HG02852 (cell line): ENCODE measurements at regions not wholly inside any gene's neighbourhood (a gene's known extent, or its start where the extent isn't known, plus 50 kb on each side); places are given as distances from the start of the nearest gene placed in this dataset.

Experiments
- ATAC-seq: cut with Tn5 transposase; IDR thresholded peaks from one replicate; pipeline ENCODE4 v1.9.1; 2021; ENCODE audit warnings: mild to moderate bottlenecking, moderate library complexity; ENCODE audit not compliant: unreplicated experiment

GRCh38 chr2:235345745-235346144 is 148.1 kb upstream of the AGAP1 start:
- no peak for ATAC-seq

- ATAC-seq: no peak
Measured at GRCh38 chr2:235347691-235348090, 146.2 kb upstream of the AGAP1 start.

GRCh38 chr2:235348329-235348728 is 145.5 kb upstream of the AGAP1 start:
- no peak for ATAC-seq

- ATAC-seq: no peak
Measured at GRCh38 chr2:235350234-235350633, 143.6 kb upstream of the AGAP1 start.

- no peak for ATAC-seq
Measured at GRCh38 chr2:235352541-235352940, 141.3 kb upstream of the AGAP1 start.

- no peak for ATAC-seq
Measured at GRCh38 chr2:235357881-235358280, 136.0 kb upstream of the AGAP1 start.

GRCh38 chr2:235358981-235359471 is 134.8 kb upstream of the AGAP1 start:
- no peak for ATAC-seq

GRCh38 chr2:235360446-235360845 is 133.4 kb upstream of the AGAP1 start:
- no peak for ATAC-seq

- no peak for ATAC-seq
Measured at GRCh38 chr2:235365743-235366142, 128.1 kb upstream of the AGAP1 start.

GRCh38 chr2:235366390-235366789 is 127.5 kb upstream of the AGAP1 start:
- ATAC-seq: no peak

GRCh38 chr2:235366807-235367206 is 127.0 kb upstream of the AGAP1 start:
- no peak for ATAC-seq

- ATAC-seq: no peak
Measured at GRCh38 chr2:235371018-235371417, 122.8 kb upstream of the AGAP1 start.

GRCh38 chr2:235373171-235373570 is 120.7 kb upstream of the AGAP1 start:
- no peak for ATAC-seq

GRCh38 chr2:235377176-235377575 is 116.7 kb upstream of the AGAP1 start:
- no peak for ATAC-seq

GRCh38 chr2:235378246-235378645 is 115.6 kb upstream of the AGAP1 start:
- ATAC-seq: no peak

GRCh38 chr2:235378944-235379343 is 114.9 kb upstream of the AGAP1 start:
- no peak for ATAC-seq

GRCh38 chr2:235381261-235381912 is 112.5 kb upstream of the AGAP1 start:
- no peak for ATAC-seq

GRCh38 chr2:235382179-235382578 is 111.7 kb upstream of the AGAP1 start:
- ATAC-seq: no peak

GRCh38 chr2:235382601-235383000 is 111.2 kb upstream of the AGAP1 start:
- no peak for ATAC-seq

GRCh38 chr2:235383272-235383843 is 110.5 kb upstream of the AGAP1 start:
- no peak for ATAC-seq

- no peak for ATAC-seq
Measured at GRCh38 chr2:235384624-235385023, 109.2 kb upstream of the AGAP1 start.

- no peak for ATAC-seq
Measured at GRCh38 chr2:235389626-235390025, 104.2 kb upstream of the AGAP1 start.
